HepG2 (cell line): ENCODE measurements at regions not wholly inside any gene's neighbourhood (a gene's known extent, or its start where the extent isn't known, plus 50 kb on each side); places are given as distances from the start of the nearest gene placed in this dataset.
"Not testable (repeated sequence)": the region's sequence is repeated elsewhere in the genome, so short reads cannot be mapped to it uniquely, and the experiment has no call there.

Experiments
- ARNTL ChIP-seq: sonication (generic); formaldehyde crosslinking; IDR thresholded peaks from 2 replicates; pipeline ENCODE4 v1.4.0; 2020; ENCODE audit warnings: mild to moderate bottlenecking, missing genetic modification reagents
- ATF3 ChIP-seq: sonication (generic); formaldehyde crosslinking; IDR thresholded peaks from 2 replicates; pipeline ENCODE4 v1.4.0; 2020; ENCODE audit warnings: missing genetic modification reagents
- E2F1 ChIP-seq: sonication (generic); formaldehyde crosslinking; IDR thresholded peaks from 2 replicates; pipeline ENCODE4 v1.5.0; 2020; ENCODE audit warnings: missing genetic modification reagents
- FOXO4 ChIP-seq: sonication (generic); formaldehyde crosslinking; conservative IDR thresholded peaks from 2 replicates; pipeline ENCODE4 v1.8.1; 2023; ENCODE audit warnings: missing genetic modification reagents
- IKZF1 ChIP-seq: fragments of 450-650 bp; IDR thresholded peaks from 2 replicates; pipeline ENCODE4 v1.7.1; 2016
- KLF11 ChIP-seq: IDR thresholded peaks from 2 replicates; pipeline ENCODE4 v1.6.1; 2016; ENCODE audit warnings: missing compliant biosample characterization
- REST ChIP-seq, 2 experiments: IDR thresholded peaks; 2 replicates each; pipeline ENCODE4 v1.6.1; 2011 to 2012; ENCODE audit warnings: low read length in 2 of 2, borderline replicate concordance in 1 of 2, low read depth in 1 of 2, mild to moderate bottlenecking in 1 of 2, moderate library complexity in 1 of 2
- SP1 ChIP-seq, 2 experiments: fragments of 450-650 bp in 1 of 2; sonication (generic) in 1 of 2; formaldehyde crosslinking in 1 of 2; IDR thresholded peaks; 2 replicates each; pipeline versions ENCODE4 v1.4.0 to v1.6.1; 2016 to 2020; ENCODE audit warnings: missing genetic modification reagents in 1 of 2
- TEAD3 ChIP-seq: optimal IDR thresholded peaks from 2 replicates; pipeline ENCODE3; 2016; ENCODE audit warnings: borderline replicate concordance
- ZBTB8A ChIP-seq: sonication (generic); formaldehyde crosslinking; IDR thresholded peaks from 2 replicates; pipeline ENCODE4 v1.4.0; 2020; ENCODE audit warnings: mild to moderate bottlenecking, low read depth, missing genetic modification reagents, borderline replicate concordance
- ZMAT5 ChIP-seq: sonication (generic); formaldehyde crosslinking; IDR thresholded peaks from 2 replicates; pipeline ENCODE4 v1.5.0; 2020; ENCODE audit warnings: mild to moderate bottlenecking, low read depth, missing genetic modification reagents, borderline replicate concordance
- ZNF121 ChIP-seq: sonication (generic); formaldehyde crosslinking; IDR thresholded peaks from 2 replicates; pipeline ENCODE4 v1.5.0; 2020; ENCODE audit warnings: mild to moderate bottlenecking, missing genetic modification reagents

- TF ChIP-seq SP1 (IDR thresholded peaks at IDR 0.05); SP1 (CRISPR knock-in tag; IDR thresholded peaks at IDR 0.05); ZMAT5; ATF3 (CRISPR knock-in tag); E2F1; ZNF121 (CRISPR knock-in tag); REST (IDR thresholded peaks at IDR 0.05; ENCODE audit: borderline replicate concordance in 1 of 2, low read depth in 1 of 2, low read length in 2 of 2); FOXO4 (CRISPR knock-in tag); IKZF1; ARNTL; TEAD3 (CRISPR knock-in tag); KLF11 (CRISPR knock-in tag); ZBTB8A: not testable (repeated sequence)
Measured at GRCh38 chr18:55721006-55721405, 133.0 kb upstream of the TCF4 start.
